ENCODE measurements at regions not wholly inside any gene's neighbourhood (a gene's known extent, or its start where the extent isn't known, plus 50 kb on each side); places are given as distances from the start of the nearest gene placed in this dataset.

DNA sequence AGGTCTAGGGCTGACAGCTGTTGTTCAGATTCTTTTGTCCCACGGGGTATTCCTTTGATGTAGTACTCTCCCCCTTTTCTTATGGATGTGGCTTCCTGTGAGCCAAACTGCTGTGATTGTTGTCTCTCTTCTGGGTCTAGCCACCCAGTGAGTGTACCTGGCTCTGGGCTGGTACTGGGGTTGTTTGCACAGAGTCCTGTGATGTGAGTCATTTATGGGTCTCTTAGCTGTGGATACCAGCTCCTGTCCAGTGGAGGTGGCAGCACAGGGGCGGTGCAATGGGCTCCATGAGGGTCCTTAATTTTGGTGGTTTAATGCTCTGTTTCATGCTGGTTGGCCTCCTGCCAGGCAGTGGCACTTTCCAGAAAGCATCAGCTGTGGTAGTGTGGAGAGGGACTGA is 161.3 kb downstream of the CAVIN4 start:
- TF ChIP-seq, protein P1, sequence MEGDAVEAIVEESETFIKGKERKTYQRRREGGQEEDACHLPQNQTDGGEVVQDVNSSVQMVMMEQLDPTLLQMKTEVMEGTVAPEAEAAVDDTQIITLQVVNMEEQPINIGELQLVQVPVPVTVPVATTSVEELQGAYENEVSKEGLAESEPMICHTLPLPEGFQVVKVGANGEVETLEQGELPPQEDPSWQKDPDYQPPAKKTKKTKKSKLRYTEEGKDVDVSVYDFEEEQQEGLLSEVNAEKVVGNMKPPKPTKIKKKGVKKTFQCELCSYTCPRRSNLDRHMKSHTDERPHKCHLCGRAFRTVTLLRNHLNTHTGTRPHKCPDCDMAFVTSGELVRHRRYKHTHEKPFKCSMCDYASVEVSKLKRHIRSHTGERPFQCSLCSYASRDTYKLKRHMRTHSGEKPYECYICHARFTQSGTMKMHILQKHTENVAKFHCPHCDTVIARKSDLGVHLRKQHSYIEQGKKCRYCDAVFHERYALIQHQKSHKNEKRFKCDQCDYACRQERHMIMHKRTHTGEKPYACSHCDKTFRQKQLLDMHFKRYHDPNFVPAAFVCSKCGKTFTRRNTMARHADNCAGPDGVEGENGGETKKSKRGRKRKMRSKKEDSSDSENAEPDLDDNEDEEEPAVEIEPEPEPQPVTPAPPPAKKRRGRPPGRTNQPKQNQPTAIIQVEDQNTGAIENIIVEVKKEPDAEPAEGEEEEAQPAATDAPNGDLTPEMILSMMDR (IDR thresholded peaks at IDR 0.05; ENCODE audit: insufficient read depth, low read length, poor library complexity, severe bottlenecking), result no peak
- TF ChIP-seq EZH2phosphoT487 (conservative IDR thresholded peaks at IDR 0.05; ENCODE audit: low read length), result no peak

Measured in SU-DHL-6 (cell line).